ENCODE measurements at regions not wholly inside any gene's neighbourhood (a gene's known extent, or its start where the extent isn't known, plus 50 kb on each side); places are given as distances from the start of the nearest gene placed in this dataset.

DNA sequence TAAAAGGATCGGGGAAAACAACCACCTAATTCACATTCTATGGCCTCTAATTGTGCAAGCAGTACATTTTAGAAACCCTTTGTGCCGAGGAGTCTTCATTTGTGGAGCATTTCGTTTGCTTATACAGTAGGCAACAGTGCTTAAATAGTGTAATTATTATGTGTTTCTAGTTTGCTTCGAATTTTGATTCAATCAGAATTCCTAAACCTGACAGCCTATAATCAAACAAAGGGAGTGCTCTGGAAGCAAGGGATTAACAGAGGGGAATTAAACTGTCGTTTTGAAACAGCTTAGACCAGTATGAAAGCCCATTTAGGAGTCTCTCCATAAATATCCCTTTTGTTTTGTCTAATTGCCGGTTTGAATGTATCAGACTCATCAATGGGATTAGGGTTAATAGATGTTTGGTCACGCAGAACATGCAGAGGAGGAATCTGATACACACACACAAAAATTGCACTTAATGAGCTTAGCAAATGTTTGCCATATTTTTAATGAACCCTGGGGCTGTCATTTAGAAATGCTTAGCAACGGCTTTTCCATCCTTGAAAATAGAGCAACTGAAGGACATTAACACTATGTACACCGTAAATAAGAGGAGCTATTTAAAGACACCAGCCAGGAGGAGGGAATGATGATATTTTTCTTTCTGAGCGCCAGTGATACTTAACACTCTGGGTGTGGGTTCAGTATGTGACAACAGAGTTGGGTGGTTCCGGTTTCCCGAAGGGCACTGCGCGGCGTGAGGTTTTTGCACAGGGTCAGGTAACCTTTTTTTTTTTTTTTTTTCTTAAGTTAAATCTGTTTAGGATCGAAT lies 404.7 kb downstream of the TLE4 start:
- no peaks in the 10 kb centered on the region for H3K9me1 ChIP-seq (replicated peaks; ENCODE audit: control insufficient read depth, extremely low read depth, insufficient read depth, low read length)
- no peaks in the 10 kb centered on the region for H3K27me3 ChIP-seq (ENCODE audit: control insufficient read depth in 2 of 2, insufficient read depth in 2 of 2, low read length in 2 of 2)
- TF ChIP-seq, protein P1, sequence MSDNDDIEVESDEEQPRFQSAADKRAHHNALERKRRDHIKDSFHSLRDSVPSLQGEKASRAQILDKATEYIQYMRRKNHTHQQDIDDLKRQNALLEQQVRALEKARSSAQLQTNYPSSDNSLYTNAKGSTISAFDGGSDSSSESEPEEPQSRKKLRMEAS (IDR thresholded peaks at IDR 0.05; ENCODE audit: insufficient read depth, insufficient read length): no peak
- TF ChIP-seq POLR2AphosphoS5 (IDR thresholded peaks at IDR 0.05; ENCODE audit: insufficient read depth, low read depth, low read length): no peak
- TF ChIP-seq GATA2 (IDR thresholded peaks at IDR 0.05; ENCODE audit: insufficient read depth, insufficient read length, low read depth, low read length): no peak
- TF ChIP-seq POLR2A (IDR thresholded peaks at IDR 0.05; ENCODE audit: low read depth, low read length): no peak
- no peak for TF ChIP-seq JUN (IDR thresholded peaks at IDR 0.05; ENCODE audit: borderline replicate concordance, insufficient read depth, insufficient read length, low read depth)
- no peak for TF ChIP-seq MYC (IDR thresholded peaks at IDR 0.05; ENCODE audit: low read depth, low read length)
- TF ChIP-seq, protein P2, sequence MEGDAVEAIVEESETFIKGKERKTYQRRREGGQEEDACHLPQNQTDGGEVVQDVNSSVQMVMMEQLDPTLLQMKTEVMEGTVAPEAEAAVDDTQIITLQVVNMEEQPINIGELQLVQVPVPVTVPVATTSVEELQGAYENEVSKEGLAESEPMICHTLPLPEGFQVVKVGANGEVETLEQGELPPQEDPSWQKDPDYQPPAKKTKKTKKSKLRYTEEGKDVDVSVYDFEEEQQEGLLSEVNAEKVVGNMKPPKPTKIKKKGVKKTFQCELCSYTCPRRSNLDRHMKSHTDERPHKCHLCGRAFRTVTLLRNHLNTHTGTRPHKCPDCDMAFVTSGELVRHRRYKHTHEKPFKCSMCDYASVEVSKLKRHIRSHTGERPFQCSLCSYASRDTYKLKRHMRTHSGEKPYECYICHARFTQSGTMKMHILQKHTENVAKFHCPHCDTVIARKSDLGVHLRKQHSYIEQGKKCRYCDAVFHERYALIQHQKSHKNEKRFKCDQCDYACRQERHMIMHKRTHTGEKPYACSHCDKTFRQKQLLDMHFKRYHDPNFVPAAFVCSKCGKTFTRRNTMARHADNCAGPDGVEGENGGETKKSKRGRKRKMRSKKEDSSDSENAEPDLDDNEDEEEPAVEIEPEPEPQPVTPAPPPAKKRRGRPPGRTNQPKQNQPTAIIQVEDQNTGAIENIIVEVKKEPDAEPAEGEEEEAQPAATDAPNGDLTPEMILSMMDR (IDR thresholded peaks at IDR 0.05; ENCODE audit: extremely low read depth in 1 of 2, insufficient read depth in 1 of 2, low read depth in 1 of 2, low read length in 2 of 2): no peak
- TF ChIP-seq FOS (IDR thresholded peaks at IDR 0.05; ENCODE audit: borderline replicate concordance, insufficient read depth, low read length): no peak
- no peak for TF ChIP-seq EZH2 (IDR thresholded peaks at IDR 0.05; ENCODE audit: borderline replicate concordance, low read depth, low read length, severe bottlenecking)
- H3K9me3 ChIP-seq (replicated peaks; ENCODE audit: control insufficient read depth, insufficient read depth, low read length): no peaks in the 10 kb centered on the region
- dilution Hi-C loops (cut with MboI; ENCODE audit: extremely low pct_ligation_motif_present, low sequenced_read_pairs) (no loop called here), intact Hi-C loops (cut with micrococcal nuclease) (no loop called here)
- H3K4me2 ChIP-seq (ENCODE audit: insufficient read depth, low read length): no peak overlapping the region
- POLR2A ChIA-PET: no interaction called here
- H3K79me2 ChIP-seq (ENCODE audit: control insufficient read depth, insufficient read depth, low read length): no peaks in the 10 kb centered on the region
- H3K36me3 ChIP-seq (ENCODE audit: control insufficient read depth in 2 of 2, extremely low read depth in 1 of 2, insufficient read depth in 2 of 2, low read length in 2 of 2): no peaks in the 10 kb centered on the region
- CTCF ChIA-PET: interaction anchor here (0.9 kb wide), 1 partner anchor 10 kb away, joined by 3 read pairs; no protein-coding TSS in a partner anchor
- no peak overlapping the region for H3K4me3 ChIP-seq (replicated peaks in 1 of 3; ENCODE audit: insufficient read depth in 1 of 3, low read depth in 1 of 3, low read length in 3 of 3)
- no peaks in the 10 kb centered on the region for H4K20me1 ChIP-seq (replicated peaks; ENCODE audit: control insufficient read depth, extremely low read depth, insufficient read depth, low read length)
- FAIRE-seq (no peak), DNase-seq (ENCODE audit: low read depth, low spot score) (no peak)
- H3K9ac ChIP-seq (replicated peaks; ENCODE audit: extremely low read depth, insufficient read depth, low read length): no peak overlapping the region
- no peak overlapping the region for H2AFZ ChIP-seq (ENCODE audit: low read depth, low read length)
- no peak overlapping the region for H3K27ac ChIP-seq (ENCODE audit: insufficient read depth, low read depth, low read length)
- H3K4me1 ChIP-seq (ENCODE audit: control insufficient read depth, extremely low read depth, insufficient read depth, low read length): no peaks in the 10 kb centered on the region
- BruUV-seq (replicated peaks): no TSS peak
